ENCODE measurements at regions not wholly inside any gene's neighbourhood (a gene's known extent, or its start where the extent isn't known, plus 50 kb on each side); places are given as distances from the start of the nearest gene placed in this dataset.
A peak's percentile ranks its signal among the peaks of the same experiment; 100 is the strongest.
"Not testable (repeated sequence)": the region's sequence is repeated elsewhere in the genome, so short reads cannot be mapped to it uniquely, and the experiment has no call there.

- Mint-ChIP-seq H3K36me3 (ENCODE audit: low read depth) (peaks cover 8% of the 10 kb centered on the region), H3K9me3 (ENCODE audit: low read depth) (peaks cover 26% of the 10 kb centered on the region), H3K27ac (ENCODE audit: unreplicated experiment) (no peak overlapping the region), H3K27me3 (ENCODE audit: low read depth) (no peaks in the 10 kb centered on the region), H3K4me3 (ENCODE audit: unreplicated experiment) (no peak overlapping the region), H3K4me1 (ENCODE audit: low read depth) (no peaks in the 10 kb centered on the region)
- DNase-seq (ENCODE audit: low spot score): no peak
- TF ChIP-seq, protein P1, sequence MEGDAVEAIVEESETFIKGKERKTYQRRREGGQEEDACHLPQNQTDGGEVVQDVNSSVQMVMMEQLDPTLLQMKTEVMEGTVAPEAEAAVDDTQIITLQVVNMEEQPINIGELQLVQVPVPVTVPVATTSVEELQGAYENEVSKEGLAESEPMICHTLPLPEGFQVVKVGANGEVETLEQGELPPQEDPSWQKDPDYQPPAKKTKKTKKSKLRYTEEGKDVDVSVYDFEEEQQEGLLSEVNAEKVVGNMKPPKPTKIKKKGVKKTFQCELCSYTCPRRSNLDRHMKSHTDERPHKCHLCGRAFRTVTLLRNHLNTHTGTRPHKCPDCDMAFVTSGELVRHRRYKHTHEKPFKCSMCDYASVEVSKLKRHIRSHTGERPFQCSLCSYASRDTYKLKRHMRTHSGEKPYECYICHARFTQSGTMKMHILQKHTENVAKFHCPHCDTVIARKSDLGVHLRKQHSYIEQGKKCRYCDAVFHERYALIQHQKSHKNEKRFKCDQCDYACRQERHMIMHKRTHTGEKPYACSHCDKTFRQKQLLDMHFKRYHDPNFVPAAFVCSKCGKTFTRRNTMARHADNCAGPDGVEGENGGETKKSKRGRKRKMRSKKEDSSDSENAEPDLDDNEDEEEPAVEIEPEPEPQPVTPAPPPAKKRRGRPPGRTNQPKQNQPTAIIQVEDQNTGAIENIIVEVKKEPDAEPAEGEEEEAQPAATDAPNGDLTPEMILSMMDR (IDR thresholded peaks at IDR 0.05): peak; percentile 64
These were observed 177.5 kb downstream of the MTCL1 start for GRCh38 chr18:8882632-8883408.

- Mint-ChIP-seq H3K36me3 (ENCODE audit: low read depth) (peaks cover 9% of the 10 kb centered on the region), H3K9me3 (ENCODE audit: low read depth) (peaks cover 31% of the 10 kb centered on the region), H3K27ac (ENCODE audit: unreplicated experiment) (no peak overlapping the region), H3K4me1 (ENCODE audit: low read depth) (no peaks in the 10 kb centered on the region), H3K4me3 (ENCODE audit: unreplicated experiment) (no peak overlapping the region), H3K27me3 (ENCODE audit: low read depth) (no peaks in the 10 kb centered on the region)
- DNase-seq (ENCODE audit: low spot score): no peak
- TF ChIP-seq, protein P1 (IDR thresholded peaks at IDR 0.05): no peak
These were observed 178.0 kb downstream of the MTCL1 start for GRCh38 chr18:8883409-8883668.

DNA sequence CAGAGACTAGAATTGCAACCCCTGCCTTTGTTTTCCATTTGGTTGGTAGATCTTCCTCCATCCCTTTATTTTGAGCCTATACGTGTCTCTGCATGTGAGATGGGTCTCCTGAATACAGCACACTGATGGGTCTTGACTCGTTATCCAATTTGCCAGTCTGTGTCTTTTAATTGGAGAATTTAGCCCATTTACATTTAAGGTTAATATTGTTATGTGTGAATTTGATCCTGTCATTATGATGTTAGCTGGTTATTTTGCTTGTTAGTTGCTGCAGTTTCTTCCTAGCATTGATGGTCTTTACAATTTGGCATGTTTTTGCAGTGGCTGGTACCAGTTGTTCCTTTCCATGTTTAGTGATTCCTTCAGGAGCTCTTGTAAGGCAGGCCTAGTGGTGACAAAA, 182.5 kb downstream of the MTCL1 start:
- H3K27ac Mint-ChIP-seq (ENCODE audit: unreplicated experiment); H3K4me3 Mint-ChIP-seq (ENCODE audit: unreplicated experiment); DNase-seq (ENCODE audit: low spot score); H3K27me3 Mint-ChIP-seq (ENCODE audit: low read depth); H3K36me3 Mint-ChIP-seq (ENCODE audit: low read depth): not testable (repeated sequence)
- peaks cover 31% of the 10 kb centered on the region for H3K9me3 Mint-ChIP-seq (ENCODE audit: low read depth)
- H3K4me1 Mint-ChIP-seq (ENCODE audit: low read depth): peaks cover 22% of the 10 kb centered on the region

GRCh38 chr18:8889489-8889888, 184.1 kb downstream of the MTCL1 start:
- H3K36me3 Mint-ChIP-seq (ENCODE audit: low read depth): peaks cover 9% of the 10 kb centered on the region
- H3K4me1 Mint-ChIP-seq (ENCODE audit: low read depth): peaks cover 22% of the 10 kb centered on the region

GRCh38 chr18:8890503-8890902, 185.1 kb downstream of the MTCL1 start:
- H3K4me1 Mint-ChIP-seq (ENCODE audit: low read depth): peaks cover 22% of the 10 kb centered on the region
- not testable (repeated sequence) for H3K27me3 Mint-ChIP-seq (ENCODE audit: low read depth); H3K36me3 Mint-ChIP-seq (ENCODE audit: low read depth); H3K4me3 Mint-ChIP-seq (ENCODE audit: unreplicated experiment); DNase-seq (ENCODE audit: low spot score)
- H3K9me3 Mint-ChIP-seq (ENCODE audit: low read depth): peaks cover 27% of the 10 kb centered on the region
- H3K27ac Mint-ChIP-seq (ENCODE audit: unreplicated experiment): peak overlapping the region; percentile 88

More at GRCh38 chr18:8889489-8889888, 184.1 kb downstream of the MTCL1 start:
- no peak for DNase-seq (ENCODE audit: low spot score)
- TF ChIP-seq, protein P1 (IDR thresholded peaks at IDR 0.05): no peak
- no peaks in the 10 kb centered on the region for H3K27me3 Mint-ChIP-seq (ENCODE audit: low read depth)
- H3K9me3 Mint-ChIP-seq (ENCODE audit: low read depth): peaks cover 29% of the 10 kb centered on the region
- no peak overlapping the region for H3K4me3 Mint-ChIP-seq (ENCODE audit: unreplicated experiment)
- peak overlapping the region; percentile 70 for H3K27ac Mint-ChIP-seq (ENCODE audit: unreplicated experiment)

- H3K9me3 Mint-ChIP-seq (ENCODE audit: low read depth): peaks cover 24% of the 10 kb centered on the region
- peaks cover 22% of the 10 kb centered on the region for H3K4me1 Mint-ChIP-seq (ENCODE audit: low read depth)
- H3K27ac Mint-ChIP-seq (ENCODE audit: unreplicated experiment): peak overlapping the region; percentile 88
- no peaks in the 10 kb centered on the region for H3K27me3 Mint-ChIP-seq (ENCODE audit: low read depth)
- peaks cover 10% of the 10 kb centered on the region for H3K36me3 Mint-ChIP-seq (ENCODE audit: low read depth)
- no peak overlapping the region for H3K4me3 Mint-ChIP-seq (ENCODE audit: unreplicated experiment)
- no peak for DNase-seq (ENCODE audit: low spot score)
- TF ChIP-seq, protein P1 (IDR thresholded peaks at IDR 0.05): no peak
These were observed 185.7 kb downstream of the MTCL1 start for GRCh38 chr18:8890957-8891464.
